ENCODE measurements at regions not wholly inside any gene's neighbourhood (a gene's known extent, or its start where the extent isn't known, plus 50 kb on each side); places are given as distances from the start of the nearest gene placed in this dataset.
A peak's percentile ranks its signal among the peaks of the same experiment; 100 is the strongest.
"Not testable (repeated sequence)": the region's sequence is repeated elsewhere in the genome, so short reads cannot be mapped to it uniquely, and the experiment has no call there.

DNA sequence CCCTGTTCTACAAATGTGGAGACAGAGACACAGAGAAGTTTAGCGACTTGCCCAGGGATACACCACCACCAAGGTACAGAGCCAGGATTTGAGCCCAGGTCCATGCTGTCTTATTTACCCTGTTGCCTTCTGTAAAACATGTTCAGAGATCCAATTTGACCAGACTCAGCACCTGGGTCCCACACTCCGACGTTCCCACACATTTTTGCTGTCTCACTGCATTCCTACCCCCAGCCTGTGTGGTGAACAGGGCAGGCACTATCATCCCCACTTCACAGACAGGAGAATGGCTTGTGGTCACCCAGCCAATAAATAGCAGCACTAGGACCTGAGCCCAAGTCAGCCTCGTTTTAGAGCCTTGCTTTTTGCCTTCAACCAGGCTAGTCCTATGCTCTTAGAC is 102.8 kb downstream of the PJA1 start:
- no peak for DNase-seq (ENCODE audit: low spot score)
- FAIRE-seq, result no peak

DNA sequence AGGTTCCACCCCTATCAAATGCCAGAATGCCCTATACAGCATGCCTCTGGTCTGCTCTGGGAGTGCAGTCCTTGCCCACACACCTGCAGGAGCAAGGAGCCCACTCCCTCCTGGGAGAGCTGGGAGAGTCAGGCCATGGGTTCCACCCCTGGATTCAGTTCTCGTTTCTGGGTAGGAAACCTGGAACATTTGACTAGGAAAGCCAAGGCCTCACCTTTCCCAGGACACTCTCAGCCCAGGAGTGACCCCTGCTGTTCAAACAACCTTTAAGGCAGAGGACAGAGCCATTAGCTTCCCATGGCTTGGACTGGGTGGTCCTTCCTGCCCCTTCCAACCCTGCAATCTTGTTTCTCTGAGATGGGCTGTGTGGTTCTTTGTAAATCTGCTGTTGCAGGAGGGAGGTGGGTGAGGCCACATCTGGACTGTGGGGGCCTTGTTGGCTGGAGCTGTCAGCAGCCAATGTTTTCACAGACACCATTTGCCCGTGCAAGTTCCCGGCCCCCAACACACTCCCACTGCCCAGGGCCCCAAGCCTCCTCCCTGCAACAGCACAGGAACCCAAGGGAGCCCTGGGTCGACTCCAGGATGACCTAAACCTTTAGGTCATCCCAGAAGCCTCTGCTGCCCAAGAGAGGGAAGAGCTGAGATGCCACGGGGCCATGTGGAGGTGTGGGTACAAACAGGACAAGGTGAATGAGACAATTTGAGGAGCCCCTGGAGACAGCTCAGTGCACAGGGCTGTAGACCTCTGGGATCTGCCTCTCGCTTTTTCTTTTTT is 104.4 kb downstream of the PJA1 start:
- no peak for FAIRE-seq

GRCh38 chrX:69055193-69055592 is 110.1 kb downstream of the PJA1 start:
- DNase-seq (ENCODE audit: low spot score) (no peak), FAIRE-seq (no peak)

More for the DNA sequence above, 104.4 kb downstream of the PJA1 start:
- DNase-seq (ENCODE audit: low spot score), result no peak

GRCh38 chrX:69054497-69054896 is 110.8 kb downstream of the PJA1 start:
- FAIRE-seq; DNase-seq (ENCODE audit: low spot score): not testable (repeated sequence)

DNA sequence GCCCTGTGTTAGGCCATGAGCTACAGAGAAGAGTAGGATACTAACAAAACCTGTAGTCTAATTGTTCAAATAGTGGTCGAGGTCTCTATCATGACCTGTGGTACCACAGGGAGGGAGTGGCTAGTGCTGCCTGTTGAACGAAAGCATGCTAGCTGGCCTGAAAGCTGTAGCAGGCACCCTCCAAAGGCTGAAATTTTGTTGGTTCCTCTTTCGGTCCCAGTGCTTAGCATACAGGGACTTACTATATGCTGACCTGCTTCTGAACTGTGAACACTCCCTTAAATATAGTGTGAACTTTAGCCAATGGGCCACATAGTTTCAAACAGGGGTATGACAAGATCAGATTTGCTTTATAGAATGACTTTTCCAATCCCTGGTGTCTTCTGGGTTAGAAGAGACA is 113.4 kb downstream of the PJA1 start:
- no peak for FAIRE-seq
- no peak for DNase-seq (ENCODE audit: low spot score)

DNA sequence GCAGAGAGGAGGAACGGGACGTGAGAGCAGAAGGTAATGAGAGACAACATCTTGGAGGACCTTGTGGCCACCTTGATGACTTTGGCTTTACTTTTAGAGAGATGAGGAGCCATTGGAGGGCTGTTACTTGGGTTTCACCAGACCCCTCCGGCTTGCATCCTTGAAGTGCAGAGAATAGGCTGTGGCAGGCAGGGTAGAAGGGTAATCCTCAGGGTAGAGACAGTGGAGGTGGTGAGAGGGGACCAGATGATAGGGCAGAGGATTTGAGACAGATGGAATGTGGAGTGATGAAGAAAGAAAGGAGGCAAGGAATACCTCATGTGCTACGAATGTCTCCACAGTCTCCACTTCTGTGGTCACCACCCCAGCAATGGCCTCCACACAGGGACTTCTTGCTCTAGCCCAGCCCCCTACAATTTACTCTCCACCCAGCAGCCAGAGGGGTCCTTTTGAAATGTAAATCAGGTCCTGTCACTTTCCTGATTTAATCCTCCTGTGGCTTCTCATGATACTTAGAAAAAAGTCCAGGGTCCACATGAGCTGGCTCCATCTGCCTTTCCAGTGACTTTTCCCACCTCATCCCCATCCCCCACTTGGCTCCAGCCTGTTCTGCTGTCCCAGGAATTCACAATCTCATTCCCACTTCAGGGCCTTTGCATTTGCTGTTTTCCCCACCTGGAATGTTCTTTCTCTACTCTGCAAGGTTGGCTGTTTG is 115.0 kb downstream of the PJA1 start:
- FAIRE-seq, result no peak
- DNase-seq (ENCODE audit: low spot score), result no peak

- DNase-seq (ENCODE audit: low spot score) (no peak), FAIRE-seq (no peak)
Observed at GRCh38 chrX:69046996-69047490, 118.2 kb downstream of the PJA1 start.

DNA sequence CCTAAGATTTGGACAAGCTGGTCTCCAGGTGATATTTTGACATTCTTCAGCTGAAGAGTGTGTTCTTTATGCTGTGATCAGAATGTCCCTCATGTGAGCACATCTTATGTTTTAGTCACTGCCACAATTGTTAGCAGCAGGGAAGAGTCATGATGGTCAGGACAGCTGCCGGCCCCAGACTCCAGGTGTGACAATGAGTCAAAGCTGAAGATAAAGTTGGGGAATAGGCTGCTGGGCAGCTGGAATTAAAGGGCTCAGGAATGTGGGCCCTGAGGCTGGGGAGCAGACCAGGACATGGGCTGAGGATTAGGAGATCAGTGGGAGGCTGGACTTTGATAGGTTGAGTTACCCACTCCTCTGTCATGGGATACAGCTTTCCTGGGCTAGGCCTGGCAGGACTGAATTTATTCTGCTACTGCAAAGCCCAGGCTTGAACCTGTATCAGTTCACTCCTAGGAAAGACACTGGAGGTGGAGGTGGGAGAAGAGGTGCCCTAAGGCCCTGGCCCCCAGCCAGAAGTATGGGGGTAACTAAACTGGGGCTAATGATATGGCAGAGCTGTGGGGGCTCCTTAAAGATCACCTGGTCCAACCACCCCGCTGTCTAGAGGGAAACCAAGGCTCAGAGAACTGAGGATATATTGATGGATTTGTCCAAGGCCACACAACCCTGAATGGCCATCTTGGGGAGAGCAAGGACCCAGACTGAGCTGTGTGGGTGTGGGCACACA is 119.5 kb downstream of the PJA1 start:
- no peak for FAIRE-seq

GRCh38 chrX:69038816-69039215 is 126.4 kb downstream of the PJA1 start:
- DNase-seq (ENCODE audit: low spot score) (no peak), FAIRE-seq (no peak)

More for the DNA sequence above, 119.5 kb downstream of the PJA1 start:
- DNase-seq (ENCODE audit: low spot score), result no peak

DNA sequence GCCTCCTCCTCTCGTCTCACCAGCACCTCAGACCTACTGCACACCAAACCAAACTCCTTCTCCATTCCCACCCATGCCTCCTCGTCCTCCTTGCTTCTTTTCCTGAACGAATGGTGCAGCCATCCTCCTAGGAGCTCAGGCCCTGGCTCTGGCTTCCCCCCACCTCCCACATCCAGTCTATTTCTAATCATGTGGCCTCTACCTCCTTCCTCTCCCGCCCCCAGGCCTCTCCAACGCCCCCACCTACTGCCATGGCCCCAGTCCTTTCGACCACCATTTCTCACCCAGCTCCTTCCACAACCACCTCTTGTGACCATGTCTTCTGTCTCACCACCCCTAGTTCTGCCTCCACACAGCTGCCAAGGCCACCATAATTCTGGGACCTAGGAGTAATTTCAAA is 127.1 kb downstream of the PJA1 start:
- DNase-seq (ENCODE audit: low spot score) (no peak), FAIRE-seq (no peak)

DNA sequence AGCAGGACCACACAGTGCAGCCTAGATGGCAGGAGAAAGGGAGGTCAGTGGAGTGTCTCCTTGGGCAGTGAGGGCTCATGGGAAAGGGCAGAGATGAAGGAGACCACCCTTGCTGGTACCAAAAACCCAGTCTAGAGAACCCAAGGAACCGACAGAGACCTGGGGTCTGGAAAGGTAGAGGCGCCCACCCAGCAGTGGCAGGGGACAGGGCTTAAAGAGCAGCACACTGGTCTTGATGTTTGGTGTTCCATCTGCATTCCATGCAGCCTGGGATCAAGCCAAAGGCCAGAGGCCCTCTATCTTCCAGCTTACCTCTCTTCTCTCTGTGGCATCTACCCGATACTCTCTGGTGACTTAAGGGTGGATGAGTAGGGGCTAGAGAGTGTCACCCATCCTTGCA is 127.5 kb downstream of the PJA1 start:
- FAIRE-seq (no peak), DNase-seq (ENCODE audit: low spot score) (no peak)

GRCh38 chrX:69036674-69037573 is 128.3 kb downstream of the PJA1 start:
- FAIRE-seq, result no peak
- no peak for DNase-seq (ENCODE audit: low spot score)

GRCh38 chrX:69034451-69034850 is 130.8 kb downstream of the PJA1 start:
- FAIRE-seq (no peak), DNase-seq (ENCODE audit: low spot score) (no peak)

DNA sequence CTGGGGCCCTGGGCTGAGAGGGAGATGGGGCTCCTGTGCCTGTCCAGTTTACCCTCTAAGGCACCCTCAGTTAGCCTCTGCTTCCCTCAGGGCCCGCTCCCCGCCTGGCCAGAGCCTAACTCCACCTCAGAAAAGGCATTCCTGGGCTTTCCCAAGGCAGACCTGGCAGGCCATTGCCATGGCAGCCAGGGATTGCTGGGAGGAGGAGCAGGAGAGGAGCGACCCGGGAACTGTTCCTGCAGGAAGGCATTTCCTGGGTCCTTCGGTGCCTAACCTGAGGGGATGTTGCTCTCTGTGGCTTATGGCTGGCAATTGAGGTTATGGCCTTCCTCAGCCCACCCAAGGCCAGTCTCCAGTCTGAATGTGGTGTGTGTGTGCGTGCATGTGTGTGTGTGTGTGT is 131.3 kb downstream of the PJA1 start:
- FAIRE-seq, result no peak
- no peak for DNase-seq (ENCODE audit: low spot score)

DNA sequence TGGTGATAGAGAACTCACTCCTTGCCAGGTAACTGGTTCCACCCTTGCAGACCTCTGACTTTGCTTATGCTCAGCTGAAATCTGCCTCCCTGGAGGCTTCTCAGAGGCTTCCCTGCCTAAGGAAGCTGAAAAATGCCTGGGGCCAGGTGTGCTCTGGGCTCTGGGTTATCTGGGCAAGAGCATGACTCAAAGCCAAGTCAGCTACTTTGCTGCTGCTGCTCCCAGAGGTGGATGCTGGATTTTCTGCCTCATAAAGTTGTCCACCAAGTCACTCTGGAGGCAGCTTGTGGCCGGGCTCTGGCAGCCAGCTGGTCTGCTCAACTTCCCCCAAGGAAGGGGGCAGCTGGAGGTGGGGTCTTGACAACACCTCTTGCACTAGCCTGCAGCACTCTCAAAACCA is 132.7 kb downstream of the PJA1 start:
- FAIRE-seq, result no peak
- DNase-seq (ENCODE audit: low spot score), result peak; percentile 18

DNA sequence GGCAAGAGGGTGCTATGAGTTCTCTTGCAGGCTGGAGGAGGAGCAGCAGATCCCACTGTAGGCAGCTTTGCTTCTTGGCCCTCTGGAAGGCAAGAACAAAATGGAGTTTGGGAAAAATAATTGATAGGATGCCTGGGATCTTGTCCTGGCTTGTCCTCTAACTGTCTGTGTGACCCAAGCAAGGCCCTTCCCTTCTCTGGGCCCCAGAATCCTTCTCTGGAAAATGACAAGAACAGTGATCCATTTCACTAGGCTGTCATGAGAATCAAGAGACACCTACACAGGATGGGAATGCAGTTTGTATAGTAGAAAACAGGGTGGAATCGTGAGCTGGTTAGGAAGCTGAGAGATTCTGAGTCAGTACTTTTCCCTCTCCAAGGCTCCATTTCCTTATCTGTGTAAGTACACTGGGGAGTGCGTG is 133.3 kb downstream of the PJA1 start:
- DNase-seq (ENCODE audit: low spot score), result no peak
- FAIRE-seq, result no peak

GRCh38 chrX:69031181-69031580 is 134.1 kb downstream of the PJA1 start:
- no peak for FAIRE-seq
- no peak for DNase-seq (ENCODE audit: low spot score)

- DNase-seq (ENCODE audit: low spot score) (no peak), FAIRE-seq (no peak)
Observed at GRCh38 chrX:69029771-69030170, 135.5 kb downstream of the PJA1 start.

DNA sequence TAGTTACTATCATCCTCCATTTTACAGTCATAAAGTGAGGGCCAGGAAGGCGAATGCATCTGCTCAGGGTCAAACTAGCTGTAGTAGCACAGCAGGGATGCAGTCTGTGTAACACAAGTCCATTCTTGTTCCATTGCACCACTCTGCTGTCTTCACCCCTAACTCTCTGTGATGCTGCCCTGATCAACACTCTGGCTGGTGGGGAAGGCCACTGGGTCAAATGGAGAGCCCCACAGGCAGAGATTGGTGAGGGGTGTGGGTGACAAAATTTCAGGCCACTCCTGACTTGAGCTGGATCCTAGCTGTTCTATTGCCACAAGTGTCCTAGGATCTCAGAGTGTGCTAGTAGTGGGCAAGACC is 136.5 kb downstream of the PJA1 start:
- no peak for FAIRE-seq
- DNase-seq (ENCODE audit: low spot score), result no peak

- no peak for FAIRE-seq
Observed at GRCh38 chrX:69028006-69028760, 137.1 kb downstream of the PJA1 start.

More at GRCh38 chrX:69028006-69028760, 137.1 kb downstream of the PJA1 start:
- no peak for DNase-seq (ENCODE audit: low spot score)
